Caco-2 (cell line): ENCODE measurements at regions not wholly inside any gene's neighbourhood (a gene's known extent, or its start where the extent isn't known, plus 50 kb on each side); places are given as distances from the start of the nearest gene placed in this dataset.

Experiments
- BruUV-seq: library from RNA; stranded (reverse); fragments of 400-500 nt; replicated peaks from 2 replicates; lab custom pipeline; 2021; lab: Mats Ljungman, UMichigan
- CTCF ChIA-PET: fragments of 300-600 bp; sonication (Branson Sonifier 250); formaldehyde crosslinking; loops from one replicate; lab custom pipeline; 2022; ENCODE audit warnings: antibody characterized with exemption; lab: Charles Lee
- POLR2A ChIA-PET: fragments of 300-600 bp; sonication (Branson Sonifier 250); formaldehyde crosslinking; loops from one replicate; lab custom pipeline; 2022; ENCODE audit warnings: antibody characterized with exemption; lab: Charles Lee
- DNase-seq, 2 experiments: peaks; one replicate each; pipeline versions ENCODE4 v3.0.0 to v3.0.0-alpha.2; 2020 to 2022
- H3K27me3 ChIP-seq: replicated peaks from 2 replicates; pipeline ENCODE4 v1.6.0; 2011; ENCODE audit warnings: low read length; ENCODE audit not compliant: control insufficient read depth, insufficient read depth
- H3K36me3 ChIP-seq: 2 replicates; pipeline ENCODE4 v1.5.1; 2011; ENCODE audit warnings: low read length; ENCODE audit not compliant: control insufficient read depth, insufficient read depth
- H3K4me1 ChIP-seq: fragments of 250-450 bp; sonication (Bioruptor Pico); 2 replicates; pipeline ENCODE4 v1.5.1; 2020; ENCODE audit warnings: mild to moderate bottlenecking
- H3K4me3 ChIP-seq: 2 replicates; pipeline ENCODE4 v1.5.1; 2011; ENCODE audit warnings: low read depth, mild to moderate bottlenecking, control low read depth, low read length
- H3K9me3 ChIP-seq: fragments of 250-450 bp; sonication (Bioruptor Pico); 2 replicates; pipeline ENCODE4 v1.5.1; 2020; ENCODE audit warnings: mild to moderate bottlenecking, moderate library complexity
- H3K27ac Mint-ChIP-seq: one replicate; pipeline ENCODE4 v1.8.0; 2022; ENCODE audit warnings: mixed read lengths; ENCODE audit not compliant: unreplicated experiment
- H3K27me3 Mint-ChIP-seq: one replicate; pipeline ENCODE4 v1.8.0; 2022; ENCODE audit warnings: mixed read lengths; ENCODE audit not compliant: insufficient read depth, unreplicated experiment
- H3K36me3 Mint-ChIP-seq: one replicate; pipeline ENCODE4 v1.8.0; 2022; ENCODE audit warnings: mild to moderate bottlenecking, mixed read lengths; ENCODE audit not compliant: insufficient read depth, unreplicated experiment
- H3K4me1 Mint-ChIP-seq: one replicate; pipeline ENCODE4 v1.8.0; 2022; ENCODE audit warnings: low read depth, mixed read lengths; ENCODE audit not compliant: unreplicated experiment
- H3K4me3 Mint-ChIP-seq: one replicate; pipeline ENCODE4 v1.8.0; 2022; ENCODE audit warnings: mild to moderate bottlenecking, moderate library complexity, mixed read lengths; ENCODE audit not compliant: unreplicated experiment
- H3K9me3 Mint-ChIP-seq: one replicate; pipeline ENCODE4 v1.8.0; 2022; ENCODE audit warnings: mixed read lengths; ENCODE audit not compliant: unreplicated experiment
- intact Hi-C: fragments of 100-400 bp; cut with micrococcal nuclease; formaldehyde crosslinking; loops from one replicate; pipeline ENCODE4 v1.10.0; 2022; ENCODE audit not compliant: unreplicated experiment
- TF ChIP-seq, protein P1 (sequence below), 2 experiments: fragments of 200-600 bp in 1 of 2; IDR thresholded peaks; 1 replicate in 1 of 2; 2 replicates in 1 of 2; pipeline versions ENCODE4 v1.5.1 to v1.8.0; 2011 to 2022; ENCODE audit warnings: antibody characterized with exemption in 1 of 2, control low read depth in 1 of 2, inconsistent platforms in 1 of 2, low read depth in 1 of 2, low read length in 1 of 2, mild to moderate bottlenecking in 1 of 2, moderate library complexity in 1 of 2; ENCODE audit not compliant: insufficient read depth in 1 of 2, severe bottlenecking in 1 of 2, unreplicated experiment in 1 of 2

DNA sequence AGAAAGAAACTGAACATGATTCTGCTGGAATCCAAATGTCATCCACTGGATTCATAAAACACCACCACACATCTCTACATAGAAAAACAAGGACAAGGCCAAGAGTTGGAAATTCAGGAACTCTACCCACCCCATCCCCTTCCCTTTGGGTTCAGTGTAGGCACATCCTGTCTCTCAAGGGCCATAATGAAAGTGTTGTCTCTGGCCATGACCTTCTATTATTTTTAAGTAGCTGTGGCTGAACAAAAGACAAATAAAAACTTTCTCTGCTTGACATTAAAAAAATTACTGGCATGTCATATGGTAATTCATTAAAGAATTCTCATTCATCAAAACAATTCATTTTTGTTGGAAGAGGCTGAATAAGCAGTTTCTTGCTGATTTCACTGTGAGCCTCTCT is 54.9 kb upstream of the ZBTB18 start:
- Histone ChIP-seq H3K4me3 (no peak overlapping the region), H3K4me1 (no peaks in the 10 kb centered on the region), H3K27me3 (no peaks in the 10 kb centered on the region), H3K36me3 (no peaks in the 10 kb centered on the region), H3K9me3 (no peaks in the 10 kb centered on the region; the same call in 1 of the 2 replicates)
- ChIA-PET POLR2A (no interaction called here), CTCF (no interaction called here)
- no peak overlapping the region for H3K4me3 Mint-ChIP-seq
- peaks cover 4% of the 10 kb centered on the region for H3K27me3 Mint-ChIP-seq
- no peaks in the 10 kb centered on the region for H3K9me3 Mint-ChIP-seq
- intact Hi-C loops: no loop called here
- no peaks in the 10 kb centered on the region for H3K4me1 Mint-ChIP-seq
- no peak for DNase-seq
- TF ChIP-seq, protein P1, sequence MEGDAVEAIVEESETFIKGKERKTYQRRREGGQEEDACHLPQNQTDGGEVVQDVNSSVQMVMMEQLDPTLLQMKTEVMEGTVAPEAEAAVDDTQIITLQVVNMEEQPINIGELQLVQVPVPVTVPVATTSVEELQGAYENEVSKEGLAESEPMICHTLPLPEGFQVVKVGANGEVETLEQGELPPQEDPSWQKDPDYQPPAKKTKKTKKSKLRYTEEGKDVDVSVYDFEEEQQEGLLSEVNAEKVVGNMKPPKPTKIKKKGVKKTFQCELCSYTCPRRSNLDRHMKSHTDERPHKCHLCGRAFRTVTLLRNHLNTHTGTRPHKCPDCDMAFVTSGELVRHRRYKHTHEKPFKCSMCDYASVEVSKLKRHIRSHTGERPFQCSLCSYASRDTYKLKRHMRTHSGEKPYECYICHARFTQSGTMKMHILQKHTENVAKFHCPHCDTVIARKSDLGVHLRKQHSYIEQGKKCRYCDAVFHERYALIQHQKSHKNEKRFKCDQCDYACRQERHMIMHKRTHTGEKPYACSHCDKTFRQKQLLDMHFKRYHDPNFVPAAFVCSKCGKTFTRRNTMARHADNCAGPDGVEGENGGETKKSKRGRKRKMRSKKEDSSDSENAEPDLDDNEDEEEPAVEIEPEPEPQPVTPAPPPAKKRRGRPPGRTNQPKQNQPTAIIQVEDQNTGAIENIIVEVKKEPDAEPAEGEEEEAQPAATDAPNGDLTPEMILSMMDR (IDR thresholded peaks at IDR 0.05; ENCODE audit: insufficient read depth in 1 of 2, low read depth in 1 of 2, low read length in 1 of 2, severe bottlenecking in 1 of 2, unreplicated experiment in 1 of 2): no peak
- no TSS peak for BruUV-seq
- no peaks in the 10 kb centered on the region for H3K36me3 Mint-ChIP-seq
- H3K27ac Mint-ChIP-seq: no peak overlapping the region

DNA sequence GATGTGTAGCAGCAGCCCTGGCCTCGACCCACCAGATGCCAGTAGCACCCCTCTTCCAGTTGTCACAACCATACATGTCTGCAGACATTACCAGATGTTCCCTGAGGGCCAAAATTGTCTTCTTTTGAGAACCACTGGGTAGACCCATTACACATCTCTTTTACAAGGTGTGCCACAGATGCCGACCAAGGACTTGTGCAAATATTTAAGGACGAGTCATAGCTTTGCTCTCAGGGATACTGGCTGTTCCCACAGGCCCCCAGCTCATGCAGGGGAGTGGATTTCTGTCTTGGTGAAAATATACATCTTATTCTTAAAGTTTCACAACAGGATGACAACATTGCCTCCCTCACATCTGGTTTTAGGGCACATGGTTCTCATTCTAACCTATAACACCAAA is 59.4 kb upstream of the ZBTB18 start:
- intact Hi-C loops: no loop called here
- H3K4me1 Mint-ChIP-seq: no peaks in the 10 kb centered on the region
- H3K4me3 Mint-ChIP-seq: no peak overlapping the region
- Histone ChIP-seq H3K36me3 (no peaks in the 10 kb centered on the region), H3K9me3 (no peaks in the 10 kb centered on the region; the same call in 1 of the 2 replicates), H3K4me1 (no peaks in the 10 kb centered on the region), H3K27me3 (no peaks in the 10 kb centered on the region), H3K4me3 (no peak overlapping the region)
- H3K27me3 Mint-ChIP-seq: no peaks in the 10 kb centered on the region
- ChIA-PET CTCF (no interaction called here), POLR2A (no interaction called here)
- no peaks in the 10 kb centered on the region for H3K36me3 Mint-ChIP-seq
- H3K27ac Mint-ChIP-seq: no peak overlapping the region
- BruUV-seq: no TSS peak
- TF ChIP-seq, protein P1 (IDR thresholded peaks at IDR 0.05; ENCODE audit: insufficient read depth in 1 of 2, low read depth in 1 of 2, low read length in 1 of 2, severe bottlenecking in 1 of 2, unreplicated experiment in 1 of 2): no peak
- no peaks in the 10 kb centered on the region for H3K9me3 Mint-ChIP-seq
- no peak for DNase-seq

DNA sequence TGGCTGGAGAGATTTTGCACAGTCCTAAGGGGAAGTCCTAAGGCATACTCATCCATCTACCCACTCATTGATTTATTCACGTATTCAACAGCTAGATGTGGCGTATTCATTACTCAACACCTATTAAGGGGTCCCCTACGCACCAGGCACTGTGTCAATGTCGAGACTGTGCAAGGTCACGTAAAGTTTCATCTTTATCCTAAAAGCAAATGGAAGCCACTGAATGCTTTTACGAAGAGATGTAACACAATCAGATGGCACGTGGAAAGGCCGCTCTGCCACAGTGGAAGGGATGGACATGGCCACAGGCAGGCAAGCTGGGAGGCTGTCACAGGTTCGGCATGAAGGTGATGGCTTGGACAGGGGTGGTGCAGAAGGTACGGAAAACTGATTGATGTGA is 66.3 kb upstream of the ZBTB18 start:
- Histone ChIP-seq H3K9me3 (no peaks in the 10 kb centered on the region), H3K36me3 (no peaks in the 10 kb centered on the region), H3K4me1 (no peaks in the 10 kb centered on the region), H3K4me3 (no peak overlapping the region), H3K27me3 (no peaks in the 10 kb centered on the region)
- ChIA-PET POLR2A (no interaction called here), CTCF (no interaction called here)
- Mint-ChIP-seq H3K36me3 (no peaks in the 10 kb centered on the region), H3K4me3 (no peak overlapping the region), H3K27me3 (peaks cover 11% of the 10 kb centered on the region), H3K4me1 (no peaks in the 10 kb centered on the region), H3K27ac (no peak overlapping the region), H3K9me3 (no peaks in the 10 kb centered on the region)
- DNase-seq: no peak
- BruUV-seq: no TSS peak
- intact Hi-C loops: no loop called here
- TF ChIP-seq, protein P1 (IDR thresholded peaks at IDR 0.05; ENCODE audit: insufficient read depth in 1 of 2, low read depth in 1 of 2, low read length in 1 of 2, severe bottlenecking in 1 of 2, unreplicated experiment in 1 of 2): no peak
